K562 (cell line): ENCODE measurements at regions not wholly inside any gene's neighbourhood (a gene's known extent, or its start where the extent isn't known, plus 50 kb on each side); places are given as distances from the start of the nearest gene placed in this dataset.

Source experiments
- ATAC-seq: fragments of 200-7000 bp; cut with Tn5 transposase; 3 replicates; pipeline ENCODE4 v1.9.1; 2020; ENCODE audit warnings: moderate library complexity
- BruUV-seq: library from RNA; stranded (reverse); fragments of 400-500 nt; replicated peaks from 2 replicates; lab custom pipeline; 2021; lab: Mats Ljungman, UMichigan
- CTCF ChIA-PET: fragments of 300-600 bp; formaldehyde crosslinking; extraction: SDS; loops from one replicate; lab custom pipeline; 2021; ENCODE audit warnings: low intra/inter-chr PET ratio; lab: Yijun Ruan, JAX
- POLR2A ChIA-PET: fragments of 300-600, 350-650 bp; sonication (Branson Sonifier 250); formaldehyde crosslinking; extraction: SDS; loops from one replicate; lab custom pipeline; 2021; ENCODE audit warnings: antibody characterized with exemption, inconsistent platforms; lab: Yijun Ruan, JAX
- DNase-seq, 4 experiments: peaks; one replicate each; pipeline versions ENCODE4 v3.0.0 to v3.0.0-alpha.2; 2011 to 2018; ENCODE audit warnings: low spot score in 3 of 4, mixed read lengths in 3 of 4; ENCODE audit errors: extremely low read depth in 1 of 4
- FAIRE-seq: peaks from 2 replicates; lab custom pipeline; 2011; peaks lifted over from hg19 to GRCh38; lab: Jason Lieb, UNC
- H2AFZ ChIP-seq: 2 replicates; pipeline ENCODE4 v1.6.0; 2011; ENCODE audit warnings: low read depth, low read length, control low read depth, inconsistent platforms
- H3K27ac ChIP-seq: fragments of 200-600 bp; 3 replicates; pipeline ENCODE4 v1.8.0; 2011; ENCODE audit warnings: low read depth, mild to moderate bottlenecking, control low read depth, inconsistent platforms, low read length, moderate library complexity, mixed read lengths; ENCODE audit errors: extremely low read depth
- H3K27me3 ChIP-seq, 2 experiments: fragments of 300-600 bp in 1 of 2; 2 replicates in 1 of 2; 3 replicates in 1 of 2; pipeline versions ENCODE4 v1.6.0 to v1.8.0; 2011; ENCODE audit warnings: inconsistent platforms in 2 of 2, low read length in 2 of 2, mild to moderate bottlenecking in 1 of 2, mixed read lengths in 1 of 2, moderate library complexity in 1 of 2; ENCODE audit not compliant: control insufficient read depth in 2 of 2, insufficient read depth in 2 of 2
- H3K36me3 ChIP-seq: fragments of 300-600 bp; 3 replicates; pipeline ENCODE4 v1.8.0; 2011; ENCODE audit warnings: mild to moderate bottlenecking, low read length, inconsistent platforms; ENCODE audit not compliant: control insufficient read depth, insufficient read depth
- H3K4me1 ChIP-seq, 2 experiments: fragments of 200-600 bp in 1 of 2; replicated peaks in 1 of 2; 2 replicates in 1 of 2; 3 replicates in 1 of 2; pipeline versions ENCODE4 v1.5.1 to v1.8.0; 2011; ENCODE audit warnings: inconsistent platforms in 2 of 2, low read length in 2 of 2, mild to moderate bottlenecking in 1 of 2, mixed read lengths in 1 of 2, moderate library complexity in 1 of 2; ENCODE audit not compliant: control insufficient read depth in 2 of 2, insufficient read depth in 2 of 2
- H3K4me2 ChIP-seq: 2 replicates; pipeline ENCODE4 v1.6.1; 2011; ENCODE audit warnings: low read length, control low read depth, inconsistent platforms, mixed read lengths; ENCODE audit not compliant: insufficient read depth
- H3K4me3 ChIP-seq: fragments of 200-600 bp; sonication (generic), shearing (Covaris generic); 2 replicates; pipeline ENCODE4 v1.5.1; 2016; ENCODE audit warnings: control low read depth, inconsistent platforms
- H3K79me2 ChIP-seq: fragments of 200-600 bp; 3 replicates; pipeline ENCODE4 v1.8.0; 2011; ENCODE audit warnings: low read length, inconsistent platforms; ENCODE audit not compliant: control insufficient read depth, insufficient read depth
- H3K9ac ChIP-seq, 2 experiments: 2 replicates each; pipeline versions ENCODE4 v1.6.0 to v1.6.1; 2011; ENCODE audit warnings: low read depth in 2 of 2, low read length in 2 of 2, control low read depth in 1 of 2, inconsistent platforms in 1 of 2, mild to moderate bottlenecking in 1 of 2, mixed read lengths in 1 of 2; ENCODE audit not compliant: insufficient read depth in 1 of 2
- H3K9me1 ChIP-seq: one replicate; pipeline ENCODE4 v1.6.0; 2011; ENCODE audit warnings: inconsistent platforms, mild to moderate bottlenecking, low read length, moderate library complexity; ENCODE audit not compliant: control insufficient read depth, insufficient read depth
- H3K9me3 ChIP-seq: replicated peaks from 2 replicates; pipeline ENCODE4 v1.5.1; 2011; ENCODE audit warnings: low read depth, low read length, inconsistent platforms; ENCODE audit not compliant: control insufficient read depth, insufficient read depth
- H4K20me1 ChIP-seq: replicated peaks from 2 replicates; pipeline ENCODE4 v1.6.1; 2011; ENCODE audit warnings: low read length, inconsistent platforms, mixed read lengths; ENCODE audit not compliant: control insufficient read depth, insufficient read depth
- CREB3L1 ChIP-seq: fragments of 450-650 bp; IDR thresholded peaks from 2 replicates; pipeline ENCODE4 v1.6.1; 2014; ENCODE audit warnings: low read depth, mild to moderate bottlenecking, moderate library complexity, borderline replicate concordance
- MAFF ChIP-seq: IDR thresholded peaks from 2 replicates; pipeline ENCODE4 v1.6.1; 2012; ENCODE audit warnings: low read length, improper control_type of control experiment
- MAFK ChIP-seq: IDR thresholded peaks from 2 replicates; pipeline ENCODE4 v1.6.1; 2011; ENCODE audit warnings: low read length, improper control_type of control experiment
- POLR3G ChIP-seq: IDR thresholded peaks from 2 replicates; pipeline ENCODE4 v1.6.1; 2011; ENCODE audit not compliant: insufficient read length, insufficient replicate concordance; ENCODE audit errors: extremely low read depth
- RBBP5 ChIP-seq: fragments of 200-600 bp; sonication (generic); IDR thresholded peaks from 2 replicates; pipeline ENCODE4 v1.6.1; 2012; ENCODE audit warnings: borderline replicate concordance, mild to moderate bottlenecking, low read length, control low read depth, inconsistent platforms; ENCODE audit not compliant: insufficient read depth, poor library complexity, severe bottlenecking
- SFPQ ChIP-seq: fragments of 200-400 bp; formaldehyde crosslinking; IDR thresholded peaks from 2 replicates; pipeline ENCODE4 v1.6.1; 2017; ENCODE audit warnings: mild to moderate bottlenecking, low read depth, low read length, moderate library complexity
- SIN3A ChIP-seq, 2 experiments: fragments of 150-350 bp in 1 of 2; IDR thresholded peaks; 2 replicates each; pipeline ENCODE4 v1.6.1; 2011 to 2016; ENCODE audit warnings: borderline replicate concordance in 2 of 2, low read depth in 2 of 2, low read length in 2 of 2, mild to moderate bottlenecking in 2 of 2, moderate library complexity in 2 of 2; ENCODE audit not compliant: control insufficient read depth in 1 of 2
- TAF1 ChIP-seq: IDR thresholded peaks from 2 replicates; pipeline ENCODE4 v1.6.1; 2011; ENCODE audit warnings: mild to moderate bottlenecking, low read length, moderate library complexity; ENCODE audit not compliant: insufficient read depth, control insufficient read depth, severe bottlenecking; ENCODE audit errors: extremely low read depth
- ZFP36 ChIP-seq: fragments of 150-350 bp; IDR thresholded peaks from 2 replicates; pipeline ENCODE4 v1.6.1; 2018; ENCODE audit warnings: low read length, low read depth; ENCODE audit not compliant: partially characterized antibody
- ZNF316 ChIP-seq: fragments of 450-650 bp; IDR thresholded peaks from 2 replicates; pipeline ENCODE4 v1.6.1; 2016
- WGBS: fragments of 100-300 bp; shearing (Covaris generic); methylation state at CpG from one replicate; pipeline ENCODE4 v1.1.6; 2016; ENCODE audit warnings: low coverage, mixed read lengths; ENCODE audit not compliant: insufficient coverage; ENCODE audit errors: missing lambda C conversion rate; 5-methylcytosine and 5-hydroxymethylcytosine counted together
- in situ Hi-C: fragments of 300-500 bp; cut with MboI; formaldehyde crosslinking; loops from 4 replicates; pipeline ENCODE4 v1.15.0; 2018; ENCODE audit warnings: inconsistent platforms, mixed read lengths
- intact Hi-C: fragments of 100-400 bp; cut with micrococcal nuclease; formaldehyde crosslinking; loops from 2 replicates; pipeline ENCODE4 v1.14.2; 2022

- TF ChIP-seq ZFP36: no peak
- TF ChIP-seq TAF1: no peak
- TF ChIP-seq SFPQ: no peak
- H3K9me1 ChIP-seq: no peaks in the 10 kb centered on the region
- intact Hi-C loops: no loop called here
- H3K9ac ChIP-seq: no peak overlapping the region
- no peak overlapping the region for H3K27ac ChIP-seq
- no peaks in the 10 kb centered on the region for H3K79me2 ChIP-seq
- H3K4me3 ChIP-seq: no peak overlapping the region
- H3K4me2 ChIP-seq: no peak overlapping the region
- DNase-seq: no peak
- POLR2A ChIA-PET: no interaction called here
- no peak for ATAC-seq
- no TSS peak for BruUV-seq
- in situ Hi-C loops: no loop called here
- no peaks in the 10 kb centered on the region for H3K36me3 ChIP-seq
- H3K27me3 ChIP-seq: no peaks in the 10 kb centered on the region
- no peaks in the 10 kb centered on the region for H3K4me1 ChIP-seq
- no peak overlapping the region for H2AFZ ChIP-seq
- no peaks in the 10 kb centered on the region for H4K20me1 ChIP-seq
- FAIRE-seq: no peak
- CTCF ChIA-PET: no interaction called here
- H3K9me3 ChIP-seq: no peaks in the 10 kb centered on the region
Measured at GRCh38 chr17:71580220-71580619, 540.6 kb upstream of the SOX9 start.

GRCh38 chr17:71585540-71585939, 535.3 kb upstream of the SOX9 start:
- Histone ChIP-seq H3K79me2 (no peaks in the 10 kb centered on the region), H3K4me1 (no peaks in the 10 kb centered on the region), H3K9ac (no peak overlapping the region), H3K36me3 (no peaks in the 10 kb centered on the region), H3K9me1 (no peaks in the 10 kb centered on the region), H2AFZ (no peak overlapping the region), H3K27ac (no peak overlapping the region), H3K27me3 (no peaks in the 10 kb centered on the region), H4K20me1 (no peaks in the 10 kb centered on the region), H3K9me3 (no peaks in the 10 kb centered on the region), H3K4me3 (no peak overlapping the region), H3K4me2 (no peak overlapping the region)
- WGBS: 0% methylated on average over 3 of the region's 3 CpGs
- no peak for FAIRE-seq
- POLR2A ChIA-PET: no interaction called here
- DNase-seq: no peak
- CTCF ChIA-PET: no interaction called here
- no peak for TF ChIP-seq POLR3G
- TF ChIP-seq CREB3L1: no peak
- no peak for TF ChIP-seq RBBP5
- peak; percentile 64 for TF ChIP-seq MAFF
- TF ChIP-seq SIN3A (IDR thresholded peaks at IDR 0.05; ENCODE audit: borderline replicate concordance in 2 of 2, control insufficient read depth in 1 of 2, low read depth in 2 of 2, low read length in 2 of 2): no peak
- TF ChIP-seq ZNF316: peak; percentile 34; the same call in 1 of the 2 replicates
- peak; percentile 59 for TF ChIP-seq MAFK
- ATAC-seq: no peak
- intact Hi-C loops: no loop called here
- in situ Hi-C loops: no loop called here
- BruUV-seq: no TSS peak
